Choroid plexus epithelial cell (primary cell): ENCODE measurements at regions not wholly inside any gene's neighbourhood (a gene's known extent, or its start where the extent isn't known, plus 50 kb on each side); places are given as distances from the start of the nearest gene placed in this dataset.
A peak's percentile ranks its signal among the peaks of the same experiment; 100 is the strongest.

Experiments
- DNase-seq: peaks from one replicate; pipeline ENCODE4 v3.0.0-alpha.2; 2010; ENCODE audit warnings: low read depth
- H3K4me3 ChIP-seq: 2 replicates; pipeline ENCODE4 v1.5.1; 2011; ENCODE audit warnings: low read depth, mild to moderate bottlenecking, control low read depth, low read length, moderate library complexity
- TF ChIP-seq, protein P1 (sequence below): conservative IDR thresholded peaks from 2 replicates; pipeline ENCODE4 v1.5.1; 2011; ENCODE audit warnings: low read depth, mild to moderate bottlenecking, control low read depth, inconsistent platforms, low read length, moderate library complexity

DNA sequence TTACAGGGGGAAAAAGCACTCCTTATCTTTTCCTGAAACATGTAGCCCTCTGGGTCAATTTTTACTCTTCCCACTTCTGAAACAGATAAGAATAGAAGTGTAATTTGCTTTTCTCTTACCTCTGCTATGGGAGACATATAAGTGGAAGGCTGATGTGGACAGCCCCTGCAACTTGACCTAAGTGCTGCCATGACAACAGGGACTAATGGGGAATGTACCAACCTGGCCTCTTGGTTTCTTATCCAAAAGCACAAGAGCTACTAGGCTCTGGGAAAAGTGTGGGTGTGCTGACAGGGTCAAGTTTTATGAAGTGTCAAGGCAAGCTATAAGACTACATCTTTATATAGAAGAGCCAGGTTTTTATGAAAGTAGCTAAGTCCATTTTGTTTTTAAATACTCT, 1246.5 kb downstream of the OTOL1 start:
- H3K4me3 ChIP-seq: no peak overlapping the region
- TF ChIP-seq, protein P1, sequence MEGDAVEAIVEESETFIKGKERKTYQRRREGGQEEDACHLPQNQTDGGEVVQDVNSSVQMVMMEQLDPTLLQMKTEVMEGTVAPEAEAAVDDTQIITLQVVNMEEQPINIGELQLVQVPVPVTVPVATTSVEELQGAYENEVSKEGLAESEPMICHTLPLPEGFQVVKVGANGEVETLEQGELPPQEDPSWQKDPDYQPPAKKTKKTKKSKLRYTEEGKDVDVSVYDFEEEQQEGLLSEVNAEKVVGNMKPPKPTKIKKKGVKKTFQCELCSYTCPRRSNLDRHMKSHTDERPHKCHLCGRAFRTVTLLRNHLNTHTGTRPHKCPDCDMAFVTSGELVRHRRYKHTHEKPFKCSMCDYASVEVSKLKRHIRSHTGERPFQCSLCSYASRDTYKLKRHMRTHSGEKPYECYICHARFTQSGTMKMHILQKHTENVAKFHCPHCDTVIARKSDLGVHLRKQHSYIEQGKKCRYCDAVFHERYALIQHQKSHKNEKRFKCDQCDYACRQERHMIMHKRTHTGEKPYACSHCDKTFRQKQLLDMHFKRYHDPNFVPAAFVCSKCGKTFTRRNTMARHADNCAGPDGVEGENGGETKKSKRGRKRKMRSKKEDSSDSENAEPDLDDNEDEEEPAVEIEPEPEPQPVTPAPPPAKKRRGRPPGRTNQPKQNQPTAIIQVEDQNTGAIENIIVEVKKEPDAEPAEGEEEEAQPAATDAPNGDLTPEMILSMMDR: no peak
- DNase-seq: peak; percentile 7

DNA sequence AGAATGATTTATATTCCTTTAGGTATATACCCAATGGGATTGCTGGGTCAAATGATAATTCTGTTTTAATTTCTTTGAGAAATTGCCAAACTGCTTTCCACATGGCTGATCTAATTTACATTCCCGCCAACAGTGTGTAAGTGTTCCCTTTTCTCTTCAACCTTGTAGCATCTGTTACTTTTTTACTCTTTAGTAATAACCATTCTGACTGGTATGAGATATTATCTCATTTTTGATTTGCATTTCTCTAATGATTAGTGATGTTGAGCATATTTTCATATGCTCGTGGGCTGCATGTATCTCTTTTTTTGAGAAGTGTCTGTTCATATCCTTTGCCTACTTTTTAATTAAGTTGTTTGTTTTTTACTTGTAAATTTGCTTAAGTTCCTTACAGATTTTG, 1264.2 kb downstream of the OTOL1 start:
- no peak for DNase-seq
- no peak overlapping the region for H3K4me3 ChIP-seq
- TF ChIP-seq, protein P1: no peak

DNA sequence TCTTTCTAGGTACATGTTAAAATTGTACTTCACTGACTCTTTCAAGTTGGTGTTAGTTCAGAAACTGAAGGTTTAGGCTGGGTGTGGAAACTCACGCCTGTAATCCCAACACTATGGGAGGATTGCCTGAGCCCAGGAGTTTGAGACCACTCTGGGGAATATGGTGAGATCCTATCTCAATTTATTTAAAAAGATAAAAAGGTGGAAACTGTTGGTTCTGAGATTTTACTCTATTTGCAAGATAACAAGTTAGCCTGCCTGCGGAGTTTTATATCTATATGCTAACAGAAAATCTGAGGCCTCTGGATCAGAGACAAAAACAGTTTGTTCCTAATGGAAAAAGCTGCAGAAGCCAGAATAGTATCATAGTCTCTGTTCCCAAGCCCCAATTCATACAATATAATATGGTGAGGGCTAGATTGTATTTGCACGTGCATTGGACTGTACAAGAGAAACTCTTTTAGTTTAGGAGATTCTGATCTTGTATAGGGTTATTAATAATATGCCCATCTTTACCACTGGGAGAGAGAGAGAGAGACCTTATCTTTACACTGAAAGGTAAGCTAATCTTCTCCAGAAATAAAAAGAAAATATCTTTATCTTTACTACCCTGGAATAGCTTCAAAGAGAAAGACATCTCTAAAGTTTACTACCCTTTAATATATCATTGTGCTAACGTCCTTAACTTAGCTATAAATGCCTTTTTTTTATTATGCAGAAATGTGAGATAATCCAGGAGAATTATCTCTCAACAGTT, 1267.6 kb downstream of the OTOL1 start:
- no peak overlapping the region for H3K4me3 ChIP-seq
- TF ChIP-seq, protein P1: no peak
- no peak for DNase-seq

DNA sequence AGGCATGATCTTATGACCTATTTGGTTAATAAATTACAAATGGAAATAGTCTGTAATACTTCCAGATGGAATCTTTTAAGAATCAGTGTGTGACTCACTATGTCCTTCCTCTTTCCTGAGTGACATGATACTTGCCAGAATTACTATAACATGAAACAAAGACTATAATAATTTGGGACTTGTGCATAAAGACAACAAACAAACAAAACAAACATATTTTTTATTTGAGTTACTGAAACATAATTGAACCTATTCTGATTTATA, 1268.1 kb downstream of the OTOL1 start:
- no peak for DNase-seq
- H3K4me3 ChIP-seq: no peak overlapping the region
- TF ChIP-seq, protein P1: no peak

DNA sequence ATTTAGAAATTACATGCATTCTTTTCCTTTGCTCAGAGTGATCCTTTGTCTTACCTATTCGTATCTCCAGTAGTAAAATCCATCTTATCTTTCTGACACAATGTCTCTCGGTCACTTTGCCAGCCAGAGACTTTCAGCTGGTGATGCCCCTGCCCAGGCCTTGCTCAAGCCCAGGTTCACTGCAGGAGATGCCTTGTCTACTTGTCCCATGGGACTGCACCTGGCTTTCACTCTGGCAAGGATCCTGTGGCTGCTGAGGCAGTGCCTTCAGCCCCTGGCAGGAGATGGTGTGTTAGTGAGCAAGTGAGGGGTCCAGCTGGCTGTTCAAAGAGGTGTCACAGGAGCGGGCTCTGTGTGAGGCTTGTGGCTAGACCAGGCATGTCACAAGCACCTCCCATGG, 1268.9 kb downstream of the OTOL1 start:
- DNase-seq: no peak
- TF ChIP-seq, protein P1: no peak
- H3K4me3 ChIP-seq: no peak overlapping the region

DNA sequence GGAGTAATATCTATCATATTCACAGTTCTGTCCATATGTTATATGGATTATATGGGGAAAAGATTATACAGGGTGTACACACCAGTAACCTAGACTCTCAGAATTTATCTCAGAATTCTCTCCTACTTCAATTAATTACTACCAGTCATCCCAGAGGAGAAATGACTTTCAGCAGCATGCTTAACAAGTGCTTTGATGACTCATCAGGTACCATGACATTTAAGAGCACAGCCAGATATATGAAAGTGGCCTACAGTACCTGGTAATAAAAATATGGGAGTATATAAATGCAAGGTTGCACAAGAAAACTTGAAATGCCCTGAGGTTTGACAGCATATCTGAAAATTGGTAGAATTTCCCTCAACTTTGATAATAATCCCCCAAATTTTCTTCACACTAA, 1273.0 kb downstream of the OTOL1 start:
- TF ChIP-seq, protein P1: no peak
- H3K4me3 ChIP-seq: no peak overlapping the region
- peak; percentile 19 for DNase-seq

DNA sequence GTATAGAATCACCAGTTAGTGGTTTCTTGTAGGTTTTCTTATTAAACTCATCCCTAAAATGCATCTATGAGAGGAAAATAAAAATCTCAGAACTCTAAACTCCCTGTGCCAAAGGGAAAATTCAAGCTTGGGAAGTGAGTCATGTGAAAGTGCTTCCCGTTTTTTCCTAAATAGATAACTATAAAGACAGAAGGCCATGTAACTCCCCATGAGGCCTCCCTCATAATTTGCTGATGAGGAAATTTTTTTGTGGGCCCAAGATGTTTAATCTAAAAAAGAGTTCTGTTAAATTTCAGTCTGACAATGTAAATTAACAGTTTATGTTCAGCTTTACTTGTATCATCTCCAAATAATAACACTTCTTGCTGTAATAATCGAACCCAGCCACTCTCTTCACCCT, 1273.9 kb downstream of the OTOL1 start:
- peak; percentile 5 for DNase-seq
- TF ChIP-seq, protein P1: no peak
- no peak overlapping the region for H3K4me3 ChIP-seq
